Spleen (tissue), 11 donors: ENCODE measurements at regions not wholly inside any gene's neighbourhood (a gene's known extent, or its start where the extent isn't known, plus 50 kb on each side); places are given as distances from the start of the nearest gene placed in this dataset.

Experiments used
- DNase-seq: peaks from one replicate; pipeline ENCODE4 v3.0.0-alpha.2; 2020
- H3K27ac ChIP-seq, 8 donors: fragments of 200-600 bp; sonication (generic) in 7 of 8; 1 replicate in 4 of 8; 2 replicates in 4 of 8; pipeline versions ENCODE4 v1.5.0 to v1.8.0; 2016 to 2021; ENCODE audit warnings: inconsistent platforms in 4 of 8, mild to moderate bottlenecking in 4 of 8, moderate library complexity in 1 of 8
- H3K27me3 ChIP-seq, 7 donors: fragments of 200-600 bp; sonication (generic) in 6 of 7; replicated peaks in 1 of 7; 1 replicate in 4 of 7; 2 replicates in 3 of 7; pipeline versions ENCODE4 v1.5.0 to v1.8.0; 2016 to 2021; ENCODE audit warnings: inconsistent platforms in 3 of 7, mild to moderate bottlenecking in 1 of 7
- H3K36me3 ChIP-seq, 6 donors: fragments of 200-600 bp; sonication (generic) in 5 of 6; 1 replicate in 4 of 6; 2 replicates in 2 of 6; pipeline versions ENCODE4 v1.5.0 to v1.8.0; 2016 to 2021; ENCODE audit warnings: inconsistent platforms in 2 of 6
- H3K4me1 ChIP-seq, 6 donors: fragments of 200-600 bp; sonication (generic) in 5 of 6; 1 replicate in 3 of 6; 2 replicates in 3 of 6; pipeline versions ENCODE4 v1.5.0 to v1.8.0; 2016 to 2021; ENCODE audit warnings: inconsistent platforms in 3 of 6
- H3K4me3 ChIP-seq, 8 donors: fragments of 200-600 bp; sonication (generic) in 7 of 8; 1 replicate in 4 of 8; 2 replicates in 4 of 8; pipeline versions ENCODE4 v1.5.0 to v1.8.0; 2016 to 2021; ENCODE audit warnings: inconsistent platforms in 4 of 8, mild to moderate bottlenecking in 4 of 8, moderate library complexity in 2 of 8
- H3K9me3 ChIP-seq, 8 donors: fragments of 200-600 bp; sonication (generic) in 7 of 8; 1 replicate in 4 of 8; 2 replicates in 4 of 8; pipeline versions ENCODE4 v1.5.0 to v1.8.0; 2016 to 2021; ENCODE audit warnings: inconsistent platforms in 4 of 8
- CTCF ChIP-seq, 11 experiments: fragments of 200-600 bp in 7 of 11; fragments of 450-650 bp in 4 of 11; sonication (generic) in 4 of 11; IDR thresholded peaks in 8 of 11; conservative IDR thresholded peaks in 3 of 11; 1 replicate in 7 of 11; 2 replicates in 4 of 11; pipeline versions ENCODE4 v1.4.0 to v1.8.0; 2016 to 2021; ENCODE audit warnings: antibody characterized with exemption in 11 of 11, inconsistent platforms in 4 of 11, mild to moderate bottlenecking in 1 of 11
- POLR2A ChIP-seq, 3 donors: fragments of 450-650 bp; IDR thresholded peaks; one replicate each; pipeline ENCODE4 v1.5.1; 2017; ENCODE audit warnings: antibody characterized with exemption in 3 of 3, mild to moderate bottlenecking in 1 of 3
- POLR2AphosphoS5 ChIP-seq, 3 donors: sonication (generic); formaldehyde crosslinking; IDR thresholded peaks; one replicate each; pipeline ENCODE4 v1.5.1; 2017; ENCODE audit warnings: antibody characterized with exemption in 3 of 3
- WGBS, 5 donors: extraction: QIAGEN DNeasy Blood & Tissue Kit in 3 of 5; methylation state at CpG; one replicate each; pipeline versions ENCODE4 v1.1.5 to v1.1.7; 2013 to 2018; 5-methylcytosine and 5-hydroxymethylcytosine counted together
- intact Hi-C: fragments of 100-400 bp; cut with DNase I; formaldehyde crosslinking; loops from one replicate; pipeline ENCODE4 v1.15.0; 2023; ENCODE audit warnings: low total_unique reads
- donor health status: healthy with polysubstance abuse.
- donor health status: DM: no; HTN: no; CAD: no; lungs with moderate emphysema.
- donor health status: DM: no; HTN: no; CAD: no.
- donor health status: Bipolar disorder and iron deficiency.
- donor health status: healthy.
- donor health status: DM: no; HTN: no; CAD: no.
- donor health status: DM: yes; HTN: yes; CAD: no.

DNA sequence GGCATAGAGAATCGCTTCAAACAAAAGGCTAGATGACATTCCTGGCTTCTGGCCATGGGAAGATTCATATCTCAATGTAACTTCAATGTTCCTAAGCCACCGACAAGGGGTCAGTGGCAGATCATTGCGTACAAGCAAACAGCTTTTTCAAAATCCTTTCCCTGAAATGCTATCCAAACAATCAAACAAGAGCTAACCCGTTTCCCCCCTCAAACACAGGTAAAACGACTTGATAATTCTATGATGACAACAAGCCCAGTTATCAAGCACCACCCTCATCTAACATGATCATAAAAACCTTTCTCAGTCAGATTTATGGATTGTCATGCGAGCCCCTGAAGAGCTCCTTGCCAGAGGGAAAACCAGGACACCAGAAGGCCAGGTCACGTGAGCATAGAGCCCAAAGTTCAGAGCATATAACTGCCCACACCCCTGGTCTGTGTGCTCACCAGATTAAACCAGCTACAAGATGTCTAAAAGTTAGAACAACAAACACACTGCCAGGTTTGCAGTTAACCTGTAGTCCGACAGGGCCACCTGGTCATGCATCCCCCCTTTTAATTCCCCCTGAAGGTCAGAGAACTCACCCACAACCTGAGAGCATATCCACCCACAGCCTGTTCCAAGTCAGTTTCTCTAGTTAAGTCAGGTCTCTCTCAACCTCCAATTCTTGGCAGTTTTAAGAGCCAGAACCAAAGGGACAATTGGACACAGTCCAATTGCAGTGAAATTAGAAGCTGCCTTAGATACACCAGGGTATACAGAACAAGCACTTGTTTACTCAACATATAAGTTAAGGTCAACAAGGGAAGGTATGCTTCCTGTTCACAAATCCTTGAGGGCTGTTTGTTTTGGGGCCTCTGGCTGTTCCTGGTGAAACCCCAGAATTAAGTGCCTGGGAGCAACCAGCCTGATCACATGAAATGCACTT is 248.1 kb upstream of the PPARGC1A start:
- DNase-seq: no peak
- Histone ChIP-seq H3K27me3 (no peaks in the 10 kb centered on the region), H3K9me3 (no peaks in the 10 kb centered on the region), H3K4me1 (no peaks in the 10 kb centered on the region), H3K27ac (no peak overlapping the region), H3K36me3 (no peaks in the 10 kb centered on the region), H3K4me3 (no peak overlapping the region)
- WGBS, 5 donors: 64 to 81% (median 77%) methylated on average over 8 of the region's 8 CpGs
- intact Hi-C loops: no loop called here
- TF ChIP-seq CTCF (IDR thresholded peaks at IDR 0.05 in 8 of 11, conservative IDR thresholded peaks at IDR 0.05 in 3 of 11) (no peak), POLR2A (IDR thresholded peaks at IDR 0.05) (no peak), POLR2AphosphoS5 (IDR thresholded peaks at IDR 0.05) (no peak)

GRCh38 chr4:24131954-24132673 is 242.3 kb upstream of the PPARGC1A start:
- H3K9me3 ChIP-seq: peaks cover 0 to 4% (median 0%) of the 10 kb centered on the region in 8 donors
- intact Hi-C loops: no loop called here
- H3K36me3 ChIP-seq: no peaks in the 10 kb centered on the region
- no peak overlapping the region for H3K27ac ChIP-seq
- H3K27me3 ChIP-seq: no peaks in the 10 kb centered on the region
- H3K4me1 ChIP-seq: no peaks in the 10 kb centered on the region
- no peak overlapping the region for H3K4me3 ChIP-seq
- 82 to 89% (median 85%) methylated on average over 8 of the region's 8 CpGs for WGBS, 5 donors
- no peak for DNase-seq
- TF ChIP-seq POLR2AphosphoS5 (IDR thresholded peaks at IDR 0.05): no peak
- TF ChIP-seq CTCF (IDR thresholded peaks at IDR 0.05 in 8 of 11, conservative IDR thresholded peaks at IDR 0.05 in 3 of 11): no peak
- TF ChIP-seq POLR2A (IDR thresholded peaks at IDR 0.05): no peak

DNA sequence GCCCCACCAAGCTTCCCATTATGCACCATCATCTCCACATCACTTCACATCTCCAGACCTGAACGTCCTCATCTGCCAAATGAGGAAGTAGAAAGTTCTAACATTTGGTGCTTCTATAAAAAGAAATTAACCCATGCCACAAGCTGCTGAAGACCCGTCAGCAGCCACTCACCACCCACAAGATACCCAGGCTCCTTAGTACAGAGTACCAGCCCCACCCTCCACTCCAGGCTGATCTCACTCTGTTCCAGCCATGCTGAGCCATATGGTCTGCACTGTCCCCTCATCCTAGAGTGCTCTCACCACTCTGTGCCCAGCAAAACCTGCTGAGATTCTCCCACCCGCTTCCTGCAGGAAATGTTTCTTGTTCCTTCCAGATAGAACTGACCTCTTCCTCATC is 240.8 kb upstream of the PPARGC1A start:
- WGBS, 5 donors: 40 to 50% (median 43%) methylated on average over 3 of the region's 3 CpGs
- Histone ChIP-seq H3K27me3 (no peaks in the 10 kb centered on the region), H3K4me3 (no peak overlapping the region), H3K9me3 (peaks cover 0 to 4% (median 0%) of the 10 kb centered on the region in 8 donors), H3K36me3 (no peaks in the 10 kb centered on the region), H3K4me1 (no peaks in the 10 kb centered on the region), H3K27ac (no peak overlapping the region)
- DNase-seq: no peak
- no peak for TF ChIP-seq CTCF (IDR thresholded peaks at IDR 0.05 in 8 of 11, conservative IDR thresholded peaks at IDR 0.05 in 3 of 11)
- no peak for TF ChIP-seq POLR2A (IDR thresholded peaks at IDR 0.05)
- no peak for TF ChIP-seq POLR2AphosphoS5 (IDR thresholded peaks at IDR 0.05)
- intact Hi-C loops: no loop called here

- Histone ChIP-seq H3K4me3 (no peak overlapping the region), H3K27ac (no peak overlapping the region)
- no peak for TF ChIP-seq POLR2AphosphoS5 (IDR thresholded peaks at IDR 0.05)
- no peak for TF ChIP-seq CTCF (IDR thresholded peaks at IDR 0.05 in 8 of 11, conservative IDR thresholded peaks at IDR 0.05 in 3 of 11)
- TF ChIP-seq POLR2A (IDR thresholded peaks at IDR 0.05): no peak
Observed at GRCh38 chr4:24126776-24127175, 236.9 kb upstream of the PPARGC1A start.

More at GRCh38 chr4:24126776-24127175, 236.9 kb upstream of the PPARGC1A start:
- Histone ChIP-seq H3K36me3 (no peaks in the 10 kb centered on the region), H3K27me3 (no peaks in the 10 kb centered on the region), H3K9me3 (peaks cover 0 to 4% (median 0%) of the 10 kb centered on the region in 8 donors), H3K4me1 (no peaks in the 10 kb centered on the region)
- DNase-seq: no peak
- intact Hi-C loops: no loop called here
- 60 to 86% (median 79%) methylated on average over 5 of the region's 5 CpGs for WGBS, 5 donors
